ENCODE measurements at regions not wholly inside any gene's neighbourhood (a gene's known extent, or its start where the extent isn't known, plus 50 kb on each side); places are given as distances from the start of the nearest gene placed in this dataset.
"Not testable (repeated sequence)": the region's sequence is repeated elsewhere in the genome, so short reads cannot be mapped to it uniquely, and the experiment has no call there.

DNA sequence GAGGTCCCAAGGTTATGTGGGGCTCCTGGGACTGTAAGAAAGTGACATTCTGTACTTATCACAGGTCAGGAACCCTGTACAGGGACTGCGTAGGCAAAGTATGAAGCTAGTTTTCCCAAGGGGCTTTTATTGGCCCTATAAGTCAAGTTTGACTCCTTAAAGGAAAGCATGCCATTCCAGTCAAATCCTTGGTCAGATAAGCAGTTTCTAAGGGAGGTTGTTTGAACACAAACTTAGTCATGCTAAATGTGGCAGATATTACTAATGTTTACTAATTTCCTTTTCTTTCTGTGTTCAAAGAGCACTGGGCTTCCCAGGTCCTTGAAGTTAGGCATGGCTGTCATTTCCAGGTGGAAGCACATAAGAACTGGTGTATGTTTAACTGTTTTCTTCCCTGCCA is 472.4 kb downstream of the ATP23 start:
- Histone ChIP-seq H3K4me3 (ENCODE audit: insufficient read depth, low read depth, low read length) (no peak overlapping the region), H3K36me3 (replicated peaks; ENCODE audit: control insufficient read depth, insufficient read depth, low read length) (no peaks in the 10 kb centered on the region), H3K27me3 (ENCODE audit: control insufficient read depth, insufficient read depth, low read length) (no peaks in the 10 kb centered on the region)
- DNase-seq, result no peak

DNA sequence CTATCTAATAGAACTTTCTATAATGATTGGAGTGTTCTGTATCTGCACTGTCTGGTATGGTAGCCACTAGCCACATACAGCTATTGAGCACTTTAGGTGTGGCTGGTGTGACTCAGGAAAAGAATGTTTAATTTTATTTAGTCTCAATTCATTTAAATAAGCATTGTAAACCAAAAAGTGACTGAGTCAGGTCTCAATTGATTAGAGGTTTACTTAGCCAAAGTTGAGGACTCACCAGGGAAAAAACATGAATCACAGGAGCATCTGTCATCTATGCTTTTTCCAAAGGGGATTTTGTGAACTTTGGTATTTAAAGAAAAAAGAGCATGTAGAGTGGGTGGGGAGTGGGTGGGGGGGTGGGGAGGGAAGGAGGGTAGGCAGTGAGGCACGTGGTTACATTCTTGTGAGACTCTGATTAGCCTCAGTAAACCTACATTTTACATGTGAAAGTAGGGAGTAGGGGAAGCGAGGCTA is 473.1 kb downstream of the ATP23 start:
- DNase-seq, result no peak

DNA sequence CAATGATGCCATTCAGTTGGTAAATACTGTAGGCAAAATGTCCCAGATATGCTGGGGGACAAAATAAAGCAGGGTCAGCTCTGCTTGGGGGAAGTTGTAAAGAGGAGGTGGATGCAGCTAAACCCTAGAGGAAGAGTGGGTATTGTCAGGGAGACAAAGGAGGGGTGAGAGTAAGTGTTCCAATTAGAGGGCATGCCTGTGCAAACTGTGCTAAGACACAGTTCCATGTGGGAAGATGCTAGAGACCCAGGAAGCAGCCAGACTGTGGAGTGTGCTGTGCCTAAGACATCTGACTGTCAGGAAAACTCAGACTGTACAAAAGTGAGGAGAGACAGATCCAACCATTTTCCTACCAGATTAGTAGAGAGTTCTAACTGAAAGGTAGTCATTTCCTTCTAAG is 474.3 kb downstream of the ATP23 start:
- H3K36me3 ChIP-seq (replicated peaks; ENCODE audit: control insufficient read depth, insufficient read depth, low read length), result no peaks in the 10 kb centered on the region
- H3K4me3 ChIP-seq (ENCODE audit: insufficient read depth, low read depth, low read length), result no peak overlapping the region
- H3K27me3 ChIP-seq (ENCODE audit: control insufficient read depth, insufficient read depth, low read length), result no peaks in the 10 kb centered on the region
- DNase-seq, result no peak

More for the DNA sequence above, 473.1 kb downstream of the ATP23 start:
- Histone ChIP-seq H3K36me3 (replicated peaks; ENCODE audit: control insufficient read depth, insufficient read depth, low read length) (no peaks in the 10 kb centered on the region), H3K27me3 (ENCODE audit: control insufficient read depth, insufficient read depth, low read length) (no peaks in the 10 kb centered on the region), H3K4me3 (ENCODE audit: insufficient read depth, low read depth, low read length) (no peak overlapping the region)

DNA sequence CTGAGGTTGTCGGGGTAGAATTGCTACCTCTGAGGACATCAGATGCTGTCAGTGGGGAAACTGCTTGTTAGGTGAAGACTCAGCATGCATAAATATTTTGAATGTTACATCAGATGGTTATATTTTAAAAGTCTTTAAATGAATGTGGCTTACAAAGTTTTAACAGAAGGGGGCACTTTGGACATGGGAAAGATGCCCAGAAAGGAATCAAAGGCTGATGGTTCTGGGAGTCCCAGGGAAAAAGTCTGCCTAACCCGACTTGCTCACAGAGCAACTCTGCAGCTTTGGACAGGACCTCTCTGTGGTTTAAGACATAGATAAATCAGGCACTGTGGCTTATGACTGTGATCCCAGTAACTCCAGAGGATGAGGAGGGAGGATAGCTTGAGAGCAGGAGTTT is 474.9 kb downstream of the ATP23 start:
- no peak for DNase-seq
- no peaks in the 10 kb centered on the region for H3K36me3 ChIP-seq (replicated peaks; ENCODE audit: control insufficient read depth, insufficient read depth, low read length)
- H3K4me3 ChIP-seq (ENCODE audit: insufficient read depth, low read depth, low read length), result no peak overlapping the region
- H3K27me3 ChIP-seq (ENCODE audit: control insufficient read depth, insufficient read depth, low read length), result no peaks in the 10 kb centered on the region

DNA sequence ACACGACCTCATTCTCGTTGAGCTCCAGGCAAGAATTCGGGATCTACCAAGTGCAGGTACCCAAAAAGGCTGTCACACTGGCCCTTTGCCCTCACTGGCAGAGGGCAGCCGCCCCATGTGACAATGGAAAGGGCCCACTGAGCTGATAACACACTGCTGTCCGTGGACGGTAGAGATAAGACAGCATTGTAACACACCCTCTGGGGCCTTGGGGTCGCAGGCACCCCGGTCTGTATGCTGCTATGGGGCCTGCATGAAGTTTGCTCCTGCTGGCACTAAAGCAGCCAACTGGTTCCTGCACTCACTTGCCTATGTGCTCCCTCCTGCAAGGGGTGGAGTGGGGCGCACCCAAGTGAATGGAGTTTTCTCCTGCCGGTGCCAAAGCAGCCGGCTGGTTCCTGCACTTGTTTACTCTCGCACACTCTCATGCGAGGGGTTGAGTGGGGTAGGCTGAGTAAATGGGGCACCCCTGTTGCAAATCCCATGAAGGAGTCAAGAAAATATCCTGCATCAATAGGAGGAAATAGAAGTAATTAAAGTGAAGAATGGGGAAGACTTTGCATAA is 477.9 kb downstream of the ATP23 start:
- Histone ChIP-seq H3K27me3 (ENCODE audit: control insufficient read depth, insufficient read depth, low read length) (no peaks in the 10 kb centered on the region), H3K4me3 (ENCODE audit: insufficient read depth, low read depth, low read length) (no peak overlapping the region), H3K36me3 (replicated peaks; ENCODE audit: control insufficient read depth, insufficient read depth, low read length) (no peaks in the 10 kb centered on the region)
- DNase-seq, result no peak

DNA sequence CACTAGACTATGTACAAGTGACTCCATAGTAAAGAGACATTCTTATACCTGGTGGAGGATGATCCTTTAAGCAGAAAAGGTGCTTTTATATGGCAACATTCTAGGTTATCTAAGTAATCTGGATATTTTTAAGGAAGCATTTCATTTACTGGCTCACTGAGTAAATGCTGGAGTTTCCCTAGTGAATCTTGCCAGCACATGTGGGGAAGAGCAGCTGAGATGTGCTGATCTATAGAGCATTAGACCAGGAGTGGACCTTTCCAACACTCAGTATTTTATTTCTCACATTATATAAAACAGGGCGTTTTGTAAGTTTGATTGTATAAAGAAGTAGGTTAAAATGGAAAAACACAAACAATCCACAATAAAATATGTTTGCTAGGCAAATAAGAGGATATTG is 478.5 kb downstream of the ATP23 start:
- H3K27me3 ChIP-seq (ENCODE audit: control insufficient read depth, insufficient read depth, low read length), result no peaks in the 10 kb centered on the region
- no peak for DNase-seq
- no peaks in the 10 kb centered on the region for H3K36me3 ChIP-seq (replicated peaks; ENCODE audit: control insufficient read depth, insufficient read depth, low read length)
- no peak overlapping the region for H3K4me3 ChIP-seq (ENCODE audit: insufficient read depth, low read depth, low read length)

DNA sequence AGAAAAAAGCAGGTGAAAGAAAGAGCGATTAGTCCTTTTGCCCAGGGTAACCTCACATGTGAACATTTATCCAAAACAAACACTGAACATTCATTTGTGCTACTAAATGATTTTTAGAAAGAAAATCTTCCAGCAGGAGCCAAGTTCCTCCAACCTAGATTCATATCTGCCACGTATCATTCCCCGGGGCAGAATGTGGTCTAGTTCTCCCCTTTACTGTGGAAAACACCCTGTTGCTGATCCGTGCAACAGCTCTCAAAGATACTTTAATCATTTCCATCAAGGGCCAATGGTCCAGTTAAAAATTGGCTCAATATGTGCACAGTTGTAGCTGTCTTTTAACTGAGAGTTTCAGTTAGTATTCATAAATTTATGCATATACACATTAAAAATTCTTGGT is 479.1 kb downstream of the ATP23 start:
- Histone ChIP-seq H3K27me3 (ENCODE audit: control insufficient read depth, insufficient read depth, low read length) (no peaks in the 10 kb centered on the region), H3K4me3 (ENCODE audit: insufficient read depth, low read depth, low read length) (no peak overlapping the region), H3K36me3 (replicated peaks; ENCODE audit: control insufficient read depth, insufficient read depth, low read length) (no peaks in the 10 kb centered on the region)
- DNase-seq, result no peak

DNA sequence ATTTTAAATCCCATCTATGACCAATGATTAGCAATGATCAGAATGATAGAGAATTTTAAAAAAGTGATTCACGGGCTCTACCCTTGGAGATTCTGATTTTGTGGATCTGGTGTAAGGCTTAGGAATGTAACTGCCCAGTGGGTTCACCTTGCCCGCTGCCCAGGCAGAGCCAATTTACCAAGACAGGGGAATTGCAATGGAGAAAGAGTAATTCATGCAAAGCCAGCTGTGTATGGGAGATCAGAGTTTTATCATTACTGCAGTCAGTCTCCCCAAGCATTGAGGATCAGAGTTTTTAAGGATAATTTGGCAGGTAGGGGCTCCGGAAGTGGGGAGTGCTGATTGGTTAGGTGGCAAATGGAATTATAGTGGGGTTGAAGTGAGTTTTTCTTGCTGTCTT is 480.6 kb downstream of the ATP23 start:
- Histone ChIP-seq H3K4me3 (ENCODE audit: insufficient read depth, low read depth, low read length) (no peak overlapping the region), H3K27me3 (ENCODE audit: control insufficient read depth, insufficient read depth, low read length) (no peaks in the 10 kb centered on the region), H3K36me3 (replicated peaks; ENCODE audit: control insufficient read depth, insufficient read depth, low read length) (no peaks in the 10 kb centered on the region)
- no peak for DNase-seq

DNA sequence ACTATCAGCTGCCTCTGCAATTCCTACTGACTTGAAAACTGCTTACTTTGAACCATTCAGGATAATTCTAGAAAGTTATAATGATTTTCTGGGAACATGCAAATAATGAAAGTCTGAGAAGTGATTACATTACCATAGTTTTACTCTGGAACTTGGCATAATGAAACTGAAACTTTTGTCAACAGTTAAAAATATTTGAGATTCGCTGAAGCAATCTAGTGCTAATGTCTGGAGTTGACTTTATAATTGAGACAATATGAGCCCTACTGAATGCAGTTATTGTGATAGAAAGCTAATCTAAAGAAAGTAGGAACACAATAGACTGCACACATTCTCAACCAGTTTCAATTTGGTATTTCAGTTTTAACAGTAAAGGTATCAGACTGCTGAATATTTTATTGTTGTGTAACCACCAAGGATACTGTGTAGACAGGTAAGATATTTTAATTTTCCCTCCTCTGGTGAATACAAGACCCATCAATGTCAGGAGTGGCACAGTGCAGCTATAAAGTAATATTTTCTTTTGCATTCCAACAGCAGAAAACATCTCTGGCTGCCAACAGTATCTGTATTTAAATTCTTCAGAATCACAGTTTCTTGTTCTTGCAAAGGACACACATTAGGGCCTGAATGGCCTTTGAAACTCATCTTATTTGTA is 483.5 kb downstream of the ATP23 start:
- DNase-seq, result no peak
- no peaks in the 10 kb centered on the region for H3K36me3 ChIP-seq (replicated peaks; ENCODE audit: control insufficient read depth, insufficient read depth, low read length)
- H3K27me3 ChIP-seq (ENCODE audit: control insufficient read depth, insufficient read depth, low read length), result no peaks in the 10 kb centered on the region
- no peak overlapping the region for H3K4me3 ChIP-seq (ENCODE audit: insufficient read depth, low read depth, low read length)

DNA sequence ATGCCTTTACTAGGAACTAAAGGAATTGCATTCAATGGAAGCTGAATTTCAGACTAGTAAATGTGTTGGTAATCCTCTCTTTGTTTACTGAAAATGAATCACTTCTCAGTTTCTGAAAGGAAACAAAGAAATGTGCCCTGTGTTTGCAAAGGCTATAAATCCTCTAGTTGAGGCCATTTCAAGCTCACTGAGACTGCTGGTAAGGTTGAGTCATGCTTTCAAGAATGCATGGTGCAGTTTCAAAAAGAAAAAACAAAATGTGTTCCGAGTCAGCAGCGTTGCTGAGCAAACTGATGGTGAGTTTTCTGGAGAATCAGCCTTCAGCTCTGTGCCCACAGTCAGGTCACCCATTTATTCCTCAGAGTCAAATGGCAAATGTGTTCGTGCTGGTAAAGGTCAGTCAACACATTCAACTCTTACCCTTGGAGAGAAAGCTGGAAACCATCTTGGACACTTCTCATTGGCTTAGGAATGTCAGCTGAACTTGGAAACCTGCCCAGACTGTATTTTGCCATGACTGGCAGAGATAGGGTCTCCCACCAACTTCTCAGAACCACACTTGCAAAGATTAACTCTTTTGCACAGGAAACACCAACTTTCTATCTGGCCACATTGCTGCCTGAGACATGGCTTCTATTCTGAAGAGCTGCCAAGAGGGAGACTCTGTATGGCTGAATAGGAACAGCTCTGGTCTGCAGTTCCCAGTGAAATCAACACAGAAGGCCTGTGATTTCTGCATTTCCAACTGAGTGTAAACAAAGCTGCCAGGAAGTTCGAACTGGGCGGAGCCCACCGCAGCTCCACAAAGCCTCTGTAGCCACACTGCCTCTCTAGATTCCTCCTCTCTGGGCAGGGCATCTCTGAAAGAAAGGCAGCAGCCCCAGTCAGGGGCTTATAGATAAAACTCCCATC is 484.4 kb downstream of the ATP23 start:
- Histone ChIP-seq H3K36me3 (replicated peaks; ENCODE audit: control insufficient read depth, insufficient read depth, low read length) (no peaks in the 10 kb centered on the region), H3K27me3 (ENCODE audit: control insufficient read depth, insufficient read depth, low read length) (no peaks in the 10 kb centered on the region), H3K4me3 (ENCODE audit: insufficient read depth, low read depth, low read length) (no peak overlapping the region)

DNA sequence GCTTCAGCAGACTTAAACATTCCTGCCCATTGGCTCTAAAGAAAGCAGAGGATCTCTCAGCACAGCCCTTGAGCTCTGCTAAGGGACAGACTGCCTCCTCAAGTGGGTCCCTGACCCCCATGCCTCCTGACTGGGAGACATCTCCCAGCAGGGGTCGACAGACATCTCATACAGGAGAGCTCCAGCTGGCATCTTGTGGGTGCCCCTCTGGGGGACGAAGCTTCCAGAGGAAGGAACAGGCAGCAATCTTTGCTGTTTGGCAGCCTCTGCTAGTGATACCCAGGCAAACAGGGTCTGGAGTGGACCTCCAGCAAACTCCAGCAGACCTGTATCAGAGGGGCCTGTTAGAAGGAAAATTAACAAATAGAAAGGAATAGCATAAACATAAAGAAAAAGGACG is 485.1 kb downstream of the ATP23 start:
- H3K36me3 ChIP-seq (replicated peaks; ENCODE audit: control insufficient read depth, insufficient read depth, low read length); H3K27me3 ChIP-seq (ENCODE audit: control insufficient read depth, insufficient read depth, low read length); DNase-seq; H3K4me3 ChIP-seq (ENCODE audit: insufficient read depth, low read depth, low read length): not testable (repeated sequence)

More for the DNA sequence above, 484.4 kb downstream of the ATP23 start:
- DNase-seq, result no peak

DNA sequence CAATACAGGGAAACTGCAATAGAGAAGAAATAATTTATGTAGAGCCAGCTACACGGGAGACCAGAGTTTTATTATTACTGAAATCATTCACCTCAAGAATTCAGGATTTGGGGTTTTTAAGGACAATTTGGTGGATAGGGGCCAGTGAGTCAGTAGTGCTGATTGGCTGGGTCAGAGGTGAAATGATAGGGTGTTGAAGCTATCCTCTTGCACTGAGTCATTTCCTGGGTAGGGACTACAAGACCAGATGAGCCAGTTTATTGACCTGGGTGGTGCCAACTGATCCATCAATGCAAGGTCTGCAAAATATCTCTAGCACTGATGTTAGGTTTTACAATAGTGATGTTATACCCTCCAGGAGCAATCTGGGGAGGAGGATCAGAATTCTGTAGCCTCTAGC is 486.3 kb downstream of the LRIG3 start:
- H3K27me3 ChIP-seq (ENCODE audit: control insufficient read depth, insufficient read depth, low read length), result no peaks in the 10 kb centered on the region
- DNase-seq, result no peak
- H3K36me3 ChIP-seq (replicated peaks; ENCODE audit: control insufficient read depth, insufficient read depth, low read length), result no peaks in the 10 kb centered on the region
- H3K4me3 ChIP-seq (ENCODE audit: insufficient read depth, low read depth, low read length), result no peak overlapping the region

DNA sequence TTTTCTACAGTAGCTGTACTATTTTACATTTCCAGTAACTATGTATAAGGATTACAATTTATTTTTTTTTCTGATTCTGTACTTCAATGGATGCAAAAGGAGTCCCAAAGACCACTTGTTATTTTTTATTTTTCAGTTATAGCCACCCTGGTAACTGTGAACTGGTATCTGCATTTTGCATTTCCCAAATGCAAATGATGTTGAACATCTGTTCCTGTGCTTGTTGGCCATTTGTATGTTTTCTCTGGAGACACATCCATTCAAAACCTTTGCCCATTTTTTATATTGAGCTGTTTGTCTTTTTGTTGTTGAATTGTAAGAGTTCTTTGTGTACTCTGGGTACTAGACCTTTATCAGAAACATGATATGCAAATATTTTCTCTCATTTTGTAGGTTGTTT is 485.6 kb downstream of the LRIG3 start:
- DNase-seq, result no peak
- no peaks in the 10 kb centered on the region for H3K36me3 ChIP-seq (replicated peaks; ENCODE audit: control insufficient read depth, insufficient read depth, low read length)
- H3K4me3 ChIP-seq (ENCODE audit: insufficient read depth, low read depth, low read length), result no peak overlapping the region
- no peaks in the 10 kb centered on the region for H3K27me3 ChIP-seq (ENCODE audit: control insufficient read depth, insufficient read depth, low read length)

DNA sequence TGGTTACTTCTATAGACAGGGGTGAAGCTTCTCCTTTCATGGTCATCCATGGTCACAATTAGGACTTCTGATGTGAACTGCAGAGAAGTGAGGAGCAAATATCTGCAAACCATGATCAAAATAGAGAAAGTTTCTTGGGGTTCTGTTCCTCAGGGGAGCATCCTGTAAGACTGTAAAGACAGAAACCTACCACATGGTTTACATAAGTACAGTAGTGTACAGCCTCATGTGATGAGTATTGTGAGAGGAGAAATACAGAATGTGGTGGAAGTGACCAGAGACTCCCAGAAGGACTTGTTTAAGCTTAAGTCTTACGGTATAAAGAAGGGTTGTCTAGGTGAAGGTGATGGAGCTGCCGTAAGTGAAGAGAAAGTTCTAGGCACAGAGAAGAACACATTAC is 484.7 kb downstream of the LRIG3 start:
- Histone ChIP-seq H3K36me3 (replicated peaks; ENCODE audit: control insufficient read depth, insufficient read depth, low read length) (no peaks in the 10 kb centered on the region), H3K27me3 (ENCODE audit: control insufficient read depth, insufficient read depth, low read length) (no peaks in the 10 kb centered on the region), H3K4me3 (ENCODE audit: insufficient read depth, low read depth, low read length) (no peak overlapping the region)
- DNase-seq, result no peak

DNA sequence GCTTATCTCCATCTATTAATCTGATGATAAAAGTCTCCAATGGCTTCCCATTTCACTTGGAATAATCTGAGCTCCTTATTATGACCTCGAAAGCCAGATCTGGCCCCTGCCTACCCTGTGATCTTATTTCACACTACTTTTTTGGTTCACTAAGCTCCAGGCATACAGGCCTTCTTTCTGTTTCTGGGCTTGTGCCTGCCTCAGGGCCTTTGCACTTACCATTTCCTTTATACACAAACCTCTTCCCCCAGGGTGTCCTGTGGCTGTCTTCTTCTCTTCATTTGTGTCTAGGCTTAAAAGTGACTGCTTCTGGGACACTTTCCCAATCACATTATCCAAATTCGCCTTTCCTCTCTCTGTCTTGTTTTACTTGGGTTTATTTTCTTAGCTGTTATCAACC is 478.8 kb downstream of the LRIG3 start:
- Histone ChIP-seq H3K27me3 (ENCODE audit: control insufficient read depth, insufficient read depth, low read length) (no peaks in the 10 kb centered on the region), H3K36me3 (replicated peaks; ENCODE audit: control insufficient read depth, insufficient read depth, low read length) (no peaks in the 10 kb centered on the region), H3K4me3 (ENCODE audit: insufficient read depth, low read depth, low read length) (no peak overlapping the region)
- no peak for DNase-seq

All from H7 (cell line).